C4-2B (cell line): ENCODE measurements at regions not wholly inside any gene's neighbourhood (a gene's known extent, or its start where the extent isn't known, plus 50 kb on each side); places are given as distances from the start of the nearest gene placed in this dataset.

Experiments used
- ZFX ChIP-seq: fragments of 450-650 bp; IDR thresholded peaks from 2 replicates; pipeline ENCODE4 v1.6.1; 2017
- TF ChIP-seq, protein P1 (sequence below): fragments of 450-650 bp; conservative IDR thresholded peaks from 2 replicates; pipeline ENCODE4 v1.5.1; 2017; ENCODE audit warnings: mild to moderate bottlenecking

DNA sequence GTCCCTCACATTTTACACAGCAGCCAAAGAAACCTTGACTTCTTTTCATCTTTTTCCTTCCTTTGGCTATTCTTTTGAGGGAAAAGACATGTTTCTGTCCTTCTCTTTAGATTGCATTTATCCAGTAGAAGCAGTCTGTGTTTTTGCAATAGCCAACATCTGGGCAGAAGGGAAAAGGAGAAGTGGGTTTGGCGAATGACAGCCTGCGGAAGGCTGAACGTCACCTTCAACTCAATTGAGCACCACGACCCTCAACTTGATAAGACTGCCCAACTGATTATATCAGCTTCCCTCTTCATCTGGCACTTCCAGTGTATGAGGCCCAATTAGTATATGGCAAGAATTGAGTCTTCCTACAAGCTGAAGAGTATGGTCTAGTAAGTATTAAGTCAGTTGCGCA lies 1997.6 kb upstream of the WWC1 start:
- TF ChIP-seq, protein P1, sequence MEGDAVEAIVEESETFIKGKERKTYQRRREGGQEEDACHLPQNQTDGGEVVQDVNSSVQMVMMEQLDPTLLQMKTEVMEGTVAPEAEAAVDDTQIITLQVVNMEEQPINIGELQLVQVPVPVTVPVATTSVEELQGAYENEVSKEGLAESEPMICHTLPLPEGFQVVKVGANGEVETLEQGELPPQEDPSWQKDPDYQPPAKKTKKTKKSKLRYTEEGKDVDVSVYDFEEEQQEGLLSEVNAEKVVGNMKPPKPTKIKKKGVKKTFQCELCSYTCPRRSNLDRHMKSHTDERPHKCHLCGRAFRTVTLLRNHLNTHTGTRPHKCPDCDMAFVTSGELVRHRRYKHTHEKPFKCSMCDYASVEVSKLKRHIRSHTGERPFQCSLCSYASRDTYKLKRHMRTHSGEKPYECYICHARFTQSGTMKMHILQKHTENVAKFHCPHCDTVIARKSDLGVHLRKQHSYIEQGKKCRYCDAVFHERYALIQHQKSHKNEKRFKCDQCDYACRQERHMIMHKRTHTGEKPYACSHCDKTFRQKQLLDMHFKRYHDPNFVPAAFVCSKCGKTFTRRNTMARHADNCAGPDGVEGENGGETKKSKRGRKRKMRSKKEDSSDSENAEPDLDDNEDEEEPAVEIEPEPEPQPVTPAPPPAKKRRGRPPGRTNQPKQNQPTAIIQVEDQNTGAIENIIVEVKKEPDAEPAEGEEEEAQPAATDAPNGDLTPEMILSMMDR = no peak
- TF ChIP-seq ZFX = no peak
